ENCODE measurements at regions not wholly inside any gene's neighbourhood (a gene's known extent, or its start where the extent isn't known, plus 50 kb on each side); places are given as distances from the start of the nearest gene placed in this dataset.

DNA sequence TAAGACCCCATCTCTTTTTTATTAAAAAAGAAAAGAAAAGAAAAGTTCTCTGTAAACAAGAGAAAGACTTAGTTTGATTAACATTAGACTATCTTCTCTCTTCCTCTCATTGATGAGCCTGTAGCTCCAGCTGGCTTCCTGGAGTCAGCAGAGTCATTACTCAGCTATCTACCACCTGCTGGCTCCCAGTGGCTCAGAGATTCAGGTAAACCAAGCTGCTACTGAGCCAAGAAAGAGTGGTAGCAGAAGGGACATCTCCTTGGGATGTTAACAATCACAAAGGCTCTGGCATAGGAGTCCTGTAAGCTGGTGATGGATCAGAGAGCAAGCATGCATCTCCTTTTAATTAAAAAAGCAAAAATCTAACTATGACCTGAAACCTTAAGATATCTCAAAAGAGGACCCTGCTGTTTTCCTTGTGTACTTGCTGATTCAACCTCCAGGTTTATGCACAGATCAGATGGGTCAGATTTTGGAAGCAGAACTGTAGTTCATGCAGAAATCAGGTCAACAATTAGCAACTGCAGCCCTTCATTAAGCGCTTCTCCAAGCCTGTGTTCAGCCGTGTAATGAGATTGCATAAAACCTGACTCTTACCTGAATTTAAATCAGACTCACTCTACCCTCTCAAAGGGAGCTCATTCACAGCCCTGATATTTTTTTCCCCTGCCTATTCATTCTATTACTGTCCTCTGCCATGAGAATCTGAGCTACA is 225.8 kb downstream of the RNF152 start:
- H3K27me3 Mint-ChIP-seq: peaks cover 6% of the 10 kb centered on the region
- TF ChIP-seq, protein P1, sequence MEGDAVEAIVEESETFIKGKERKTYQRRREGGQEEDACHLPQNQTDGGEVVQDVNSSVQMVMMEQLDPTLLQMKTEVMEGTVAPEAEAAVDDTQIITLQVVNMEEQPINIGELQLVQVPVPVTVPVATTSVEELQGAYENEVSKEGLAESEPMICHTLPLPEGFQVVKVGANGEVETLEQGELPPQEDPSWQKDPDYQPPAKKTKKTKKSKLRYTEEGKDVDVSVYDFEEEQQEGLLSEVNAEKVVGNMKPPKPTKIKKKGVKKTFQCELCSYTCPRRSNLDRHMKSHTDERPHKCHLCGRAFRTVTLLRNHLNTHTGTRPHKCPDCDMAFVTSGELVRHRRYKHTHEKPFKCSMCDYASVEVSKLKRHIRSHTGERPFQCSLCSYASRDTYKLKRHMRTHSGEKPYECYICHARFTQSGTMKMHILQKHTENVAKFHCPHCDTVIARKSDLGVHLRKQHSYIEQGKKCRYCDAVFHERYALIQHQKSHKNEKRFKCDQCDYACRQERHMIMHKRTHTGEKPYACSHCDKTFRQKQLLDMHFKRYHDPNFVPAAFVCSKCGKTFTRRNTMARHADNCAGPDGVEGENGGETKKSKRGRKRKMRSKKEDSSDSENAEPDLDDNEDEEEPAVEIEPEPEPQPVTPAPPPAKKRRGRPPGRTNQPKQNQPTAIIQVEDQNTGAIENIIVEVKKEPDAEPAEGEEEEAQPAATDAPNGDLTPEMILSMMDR (IDR thresholded peaks at IDR 0.05): no peak
- CTCF ChIA-PET: interaction anchor here (1.1 kb wide), 1 partner anchor 85 kb away, joined by 3 read pairs; no protein-coding TSS in a partner anchor
- no peaks in the 10 kb centered on the region for H3K4me1 Mint-ChIP-seq (ENCODE audit: low read depth)
- ATAC-seq (no peak), DNase-seq (no peak)
- POLR2A ChIA-PET: interaction anchor here (0.7 kb wide), 1 partner anchor 29 kb away, joined by 3 read pairs; no protein-coding TSS in a partner anchor
- H3K36me3 Mint-ChIP-seq (ENCODE audit: low read depth): no peaks in the 10 kb centered on the region
- H3K4me3 Mint-ChIP-seq: no peak overlapping the region
- no peak overlapping the region for H3K27ac Mint-ChIP-seq
- no peaks in the 10 kb centered on the region for H3K9me3 Mint-ChIP-seq
- intact Hi-C loops (cut with micrococcal nuclease): no loop called here

DNA sequence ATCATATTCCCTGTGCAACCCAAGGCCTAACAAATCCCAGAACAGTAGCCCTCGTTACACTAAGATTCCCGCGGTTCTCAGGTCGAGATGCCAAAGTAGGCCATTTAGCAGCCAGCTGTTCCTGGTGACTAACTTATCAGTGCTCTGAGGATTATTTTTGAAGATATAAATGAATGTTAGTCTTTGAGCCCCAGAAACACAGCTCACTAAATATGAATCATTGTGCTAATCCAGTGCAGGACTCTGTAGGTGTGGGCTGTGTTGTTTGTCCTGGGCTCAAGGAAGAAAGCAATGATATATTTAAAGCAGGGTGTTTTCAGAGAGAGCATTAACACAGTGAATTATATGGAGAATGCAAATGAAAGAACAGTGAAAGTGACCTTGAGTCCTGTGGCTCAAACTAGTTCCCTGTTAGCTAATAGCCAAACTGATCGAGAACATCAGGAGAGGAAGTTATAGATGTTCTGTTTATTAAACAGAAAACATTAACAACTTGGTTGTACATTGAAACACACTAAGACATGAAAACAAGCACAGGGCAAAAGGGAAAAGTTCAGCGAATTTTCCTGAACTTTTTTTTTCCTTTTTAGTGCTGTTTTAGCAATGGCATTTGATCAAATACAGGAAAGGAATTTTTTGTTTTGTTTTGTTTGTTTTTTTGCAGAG is 228.3 kb downstream of the RNF152 start:
- DNase-seq (no peak), ATAC-seq (no peak)
- Mint-ChIP-seq H3K4me3 (no peak overlapping the region), H3K36me3 (ENCODE audit: low read depth) (no peaks in the 10 kb centered on the region), H3K9me3 (peaks cover 2% of the 10 kb centered on the region), H3K4me1 (ENCODE audit: low read depth) (no peaks in the 10 kb centered on the region), H3K27ac (no peak overlapping the region), H3K27me3 (peaks cover 4% of the 10 kb centered on the region)
- CTCF ChIA-PET: no interaction called here
- POLR2A ChIA-PET: no interaction called here
- TF ChIP-seq, protein P1 (IDR thresholded peaks at IDR 0.05): no peak
- intact Hi-C loops (cut with micrococcal nuclease): no loop called here

DNA sequence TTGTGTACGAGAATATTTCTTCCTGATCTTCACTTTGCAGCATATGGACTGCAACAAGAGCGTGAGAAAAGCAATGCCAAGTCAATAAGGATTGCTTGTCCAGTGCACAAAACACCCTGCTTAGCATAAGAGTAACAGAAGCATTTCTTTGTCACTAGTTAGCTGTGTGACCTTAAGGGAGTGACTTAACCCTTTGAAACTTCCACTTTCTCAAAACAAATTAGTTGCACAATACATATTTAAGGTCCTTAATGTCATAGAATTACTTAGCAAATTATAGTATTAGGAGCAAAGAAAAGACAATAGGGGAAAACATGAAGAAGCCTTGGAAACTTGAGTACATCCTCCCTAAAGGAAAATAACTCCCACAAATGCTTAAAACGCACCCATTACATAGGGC is 230.1 kb downstream of the RNF152 start:
- no peak overlapping the region for H3K4me3 Mint-ChIP-seq
- DNase-seq (no peak), ATAC-seq (no peak)
- no peak overlapping the region for H3K27ac Mint-ChIP-seq
- no peaks in the 10 kb centered on the region for H3K36me3 Mint-ChIP-seq (ENCODE audit: low read depth)
- H3K4me1 Mint-ChIP-seq (ENCODE audit: low read depth): no peaks in the 10 kb centered on the region
- H3K27me3 Mint-ChIP-seq: peaks cover 1% of the 10 kb centered on the region
- intact Hi-C loops (cut with micrococcal nuclease): no loop called here
- ChIA-PET POLR2A (no interaction called here), CTCF (no interaction called here)
- TF ChIP-seq, protein P1 (IDR thresholded peaks at IDR 0.05): no peak
- peaks cover 2% of the 10 kb centered on the region for H3K9me3 Mint-ChIP-seq

DNA sequence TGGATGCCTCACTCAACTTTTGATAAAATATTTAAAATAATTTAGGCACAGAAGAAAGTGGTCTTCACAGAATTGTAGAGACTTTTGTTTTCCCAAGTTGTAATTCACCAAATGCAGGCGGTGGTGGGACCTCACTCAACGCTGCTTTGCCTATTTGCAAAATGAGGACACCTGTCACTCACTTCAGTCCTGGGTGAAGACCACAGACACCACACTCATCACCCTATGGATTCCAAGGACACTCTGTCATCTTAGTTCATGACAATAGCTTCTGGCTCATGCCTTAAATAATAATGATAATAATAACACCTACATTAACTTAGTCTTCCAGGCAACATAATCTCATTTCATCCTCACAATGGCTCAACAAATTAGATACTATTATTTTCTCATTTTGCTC is 234.4 kb downstream of the RNF152 start:
- Mint-ChIP-seq H3K27ac (no peak overlapping the region), H3K9me3 (peaks cover 2% of the 10 kb centered on the region), H3K4me1 (ENCODE audit: low read depth) (no peaks in the 10 kb centered on the region), H3K27me3 (peaks cover 1% of the 10 kb centered on the region), H3K4me3 (no peak overlapping the region), H3K36me3 (ENCODE audit: low read depth) (no peaks in the 10 kb centered on the region)
- ChIA-PET CTCF (no interaction called here), POLR2A (no interaction called here)
- intact Hi-C loops (cut with micrococcal nuclease): no loop called here
- TF ChIP-seq, protein P1 (IDR thresholded peaks at IDR 0.05): no peak
- no peak for ATAC-seq
- no peak for DNase-seq

DNA sequence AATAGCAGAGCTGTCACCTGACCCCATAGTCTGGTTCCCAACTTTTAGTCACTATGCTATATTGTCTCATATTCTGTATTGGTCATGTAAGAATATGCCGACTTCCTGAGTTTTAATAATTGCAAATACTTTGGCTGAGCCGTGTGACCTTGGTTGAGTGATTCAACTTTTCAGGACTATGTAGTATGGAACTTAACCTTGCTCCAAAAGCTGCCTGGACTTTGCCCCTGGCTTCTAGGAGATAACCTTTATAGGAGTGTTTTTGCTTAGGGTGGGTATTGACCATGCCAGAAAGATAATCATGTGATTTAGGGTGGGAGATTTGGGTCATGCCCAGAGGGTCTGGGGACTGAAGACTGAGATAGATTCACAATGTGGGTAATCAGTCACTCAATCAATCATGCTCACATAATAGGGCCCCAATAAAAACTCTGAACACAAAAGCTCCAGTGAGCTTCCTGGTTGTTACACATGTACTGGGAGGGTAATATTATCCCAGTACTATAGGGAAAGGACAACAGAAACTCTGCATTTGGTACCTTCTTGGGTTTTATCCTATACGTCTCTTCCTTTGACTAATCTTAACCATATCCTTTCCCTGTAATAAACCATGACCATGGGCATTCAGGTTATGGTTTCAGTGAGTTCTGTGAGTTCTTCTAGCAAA is 235.6 kb downstream of the RNF152 start:
- intact Hi-C loops (cut with micrococcal nuclease): no loop called here
- no peak overlapping the region for H3K4me3 Mint-ChIP-seq
- ATAC-seq: no peak

More for the DNA sequence above, 235.6 kb downstream of the RNF152 start:
- Mint-ChIP-seq H3K4me1 (ENCODE audit: low read depth) (no peaks in the 10 kb centered on the region), H3K27me3 (peaks cover 1% of the 10 kb centered on the region), H3K9me3 (peaks cover 2% of the 10 kb centered on the region), H3K36me3 (ENCODE audit: low read depth) (no peaks in the 10 kb centered on the region), H3K27ac (no peak overlapping the region)
- ChIA-PET CTCF (interaction anchor here (0.5 kb wide), 1 partner anchor 8 kb away, joined by 3 read pairs; no protein-coding TSS in a partner anchor), POLR2A (no interaction called here)
- DNase-seq: no peak
- TF ChIP-seq, protein P1 (IDR thresholded peaks at IDR 0.05): no peak
